BLaER1 treated with 17β-estradiol and CSF1 and Interleukin-3, amounts not matched to agents 10 nM and 100 nM (cell line): ENCODE measurements at regions not wholly inside any gene's neighbourhood (a gene's known extent, or its start where the extent isn't known, plus 50 kb on each side); places are given as distances from the start of the nearest gene placed in this dataset.

ENCODE experiments used
- H3K27ac ChIP-seq, 11 experiments: shearing (Covaris generic); formaldehyde crosslinking; 2 replicates each; pipeline ENCODE4 v1.8.1; 2022
- H3K27me3 ChIP-seq, 11 experiments: shearing (Covaris generic); formaldehyde crosslinking; 2 replicates each; pipeline ENCODE4 v1.8.1; 2022
- H3K36me3 ChIP-seq, 11 experiments: shearing (Covaris generic); formaldehyde crosslinking; 2 replicates each; pipeline ENCODE4 v1.8.1; 2022
- H3K4me1 ChIP-seq, 10 experiments: shearing (Covaris generic); formaldehyde crosslinking; 2 replicates each; pipeline ENCODE4 v1.8.1; 2022
- H3K4me2 ChIP-seq, 11 experiments: shearing (Covaris generic); formaldehyde crosslinking; 2 replicates each; pipeline ENCODE4 v1.8.1; 2022
- H3K4me3 ChIP-seq, 10 experiments: shearing (Covaris generic); formaldehyde crosslinking; 2 replicates each; pipeline ENCODE4 v1.8.1; 2022
- H3K9ac ChIP-seq, 11 experiments: shearing (Covaris generic); formaldehyde crosslinking; 2 replicates each; pipeline ENCODE4 v1.8.1; 2022
- H3K9me3 ChIP-seq, 11 experiments: shearing (Covaris generic); formaldehyde crosslinking; replicated peaks in 1 of 11; 2 replicates each; pipeline ENCODE4 v1.8.1; 2022
- H4K20me1 ChIP-seq, 11 experiments: shearing (Covaris generic); formaldehyde crosslinking; 2 replicates each; pipeline ENCODE4 v1.8.1; 2022
- Cebpa-rat ChIP-seq, 11 experiments: shearing (Covaris generic); IDR thresholded peaks; 2 replicates each; pipeline ENCODE4 v1.8.1; 2022

DNA sequence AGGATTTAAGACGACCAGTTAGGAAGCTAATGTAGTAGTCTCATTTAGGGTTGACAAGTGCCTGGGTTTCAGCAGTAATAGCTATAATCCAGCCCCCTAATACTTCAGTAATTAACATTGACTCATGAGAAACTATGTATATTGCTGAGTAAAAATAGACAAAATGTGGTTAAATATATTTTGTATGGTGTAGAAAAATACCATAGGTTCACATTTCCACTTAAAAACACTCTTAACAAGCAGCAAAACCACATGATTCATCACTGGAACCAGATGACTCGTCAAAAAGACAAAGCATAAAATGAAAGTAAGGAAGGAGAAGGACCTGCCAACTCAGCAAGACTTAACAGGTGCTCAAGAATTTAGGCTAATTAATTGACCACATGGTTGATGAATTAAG, 288.9 kb downstream of the EFHB start:
- no peaks in the 10 kb centered on the region for H3K36me3 ChIP-seq
- peaks cover 0 to 11% (median 0%) of the 10 kb centered on the region in 11 experiments; a peak in 4 of 22 replicates for H3K9me3 ChIP-seq
- no peaks in the 10 kb centered on the region for H4K20me1 ChIP-seq
- no peak overlapping the region for H3K4me3 ChIP-seq
- no peaks in the 10 kb centered on the region for H3K27me3 ChIP-seq
- H3K4me1 ChIP-seq = peaks cover 0 to 13% (median 6%) of the 10 kb centered on the region in 10 experiments; a peak in 10 of 20 replicates
- no peak for TF ChIP-seq Cebpa-rat (IDR thresholded peaks at IDR 0.05)
- H3K27ac ChIP-seq = no peak overlapping the region
- peak overlapping the region in 6 of 11 experiments; percentile 6 to 35 (median 14); a peak in 5 of 22 replicates for H3K4me2 ChIP-seq
- no peak overlapping the region for H3K9ac ChIP-seq

DNA sequence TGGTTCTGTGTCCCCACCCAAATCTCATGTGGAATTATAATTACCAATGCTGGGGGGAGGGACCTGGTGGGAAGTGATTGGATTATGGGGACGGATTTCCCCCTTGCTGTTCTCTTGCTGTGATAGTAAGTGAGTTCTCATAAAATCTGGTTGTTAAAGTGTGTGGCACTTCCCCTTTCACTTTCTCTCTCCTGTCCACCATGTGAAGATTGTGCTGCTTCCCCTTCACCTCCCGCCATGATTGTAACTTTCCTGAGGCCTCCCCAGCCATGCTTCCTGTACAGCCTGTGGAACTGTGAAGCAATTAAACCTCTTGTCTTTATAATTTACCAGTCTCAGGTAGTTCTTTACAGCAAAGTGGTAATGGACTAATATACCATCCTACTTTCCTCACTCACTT, 289.6 kb downstream of the EFHB start:
- Histone ChIP-seq H3K9ac (no peak overlapping the region), H3K4me3 (no peak overlapping the region), H3K4me1 (peaks cover 0 to 13% (median 6%) of the 10 kb centered on the region in 10 experiments; a peak in 10 of 20 replicates), H3K9me3 (peaks cover 0 to 11% (median 0%) of the 10 kb centered on the region in 11 experiments; a peak in 4 of 22 replicates), H3K4me2 (peak overlapping the region in 7 of 11 experiments; percentile 6 to 35 (median 10); a peak in 6 of 22 replicates), H3K27ac (peak overlapping the region in 1 of 11 experiments; percentile 30; a peak in 3 of 22 replicates), H3K27me3 (no peaks in the 10 kb centered on the region), H3K36me3 (no peaks in the 10 kb centered on the region), H4K20me1 (no peaks in the 10 kb centered on the region)
- no peak for TF ChIP-seq Cebpa-rat (IDR thresholded peaks at IDR 0.05)

DNA sequence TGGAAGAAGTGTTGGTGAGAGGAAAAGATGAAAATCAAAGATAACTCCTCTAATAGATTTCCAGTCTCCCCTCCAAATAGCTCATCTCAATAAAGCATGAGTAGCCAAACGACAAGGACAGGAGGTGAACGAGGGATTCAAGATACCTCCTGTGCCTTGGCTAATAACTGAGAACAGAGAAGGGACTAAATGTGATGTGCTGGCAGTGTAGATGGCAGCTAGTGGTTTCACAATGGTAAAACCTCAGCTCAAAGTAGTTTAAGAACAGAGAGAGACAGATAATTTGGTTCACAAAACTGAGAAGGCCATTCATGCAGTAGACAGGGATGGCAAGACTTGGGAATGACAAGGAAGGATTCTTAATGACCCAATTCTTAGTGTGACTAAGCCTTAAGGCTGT, 292.6 kb downstream of the EFHB start:
- H3K9me3 ChIP-seq = peaks cover 0 to 11% (median 0%) of the 10 kb centered on the region in 11 experiments; a peak in 6 of 22 replicates
- no peaks in the 10 kb centered on the region for H4K20me1 ChIP-seq
- no peaks in the 10 kb centered on the region for H3K36me3 ChIP-seq
- H3K27me3 ChIP-seq = no peaks in the 10 kb centered on the region
- no peak overlapping the region for H3K4me2 ChIP-seq
- no peak for TF ChIP-seq Cebpa-rat (IDR thresholded peaks at IDR 0.05)
- peaks cover 0 to 13% (median 6%) of the 10 kb centered on the region in 10 experiments; a peak in 10 of 20 replicates for H3K4me1 ChIP-seq
- H3K27ac ChIP-seq = no peak overlapping the region
- H3K9ac ChIP-seq = no peak overlapping the region
- H3K4me3 ChIP-seq = no peak overlapping the region

- H3K36me3 ChIP-seq = no peaks in the 10 kb centered on the region
- no peak overlapping the region for H3K4me2 ChIP-seq
- H3K27me3 ChIP-seq = no peaks in the 10 kb centered on the region
- no peak for TF ChIP-seq Cebpa-rat (IDR thresholded peaks at IDR 0.05)
- no peak overlapping the region for H3K4me3 ChIP-seq
- H3K27ac ChIP-seq = no peak overlapping the region
- H4K20me1 ChIP-seq = no peaks in the 10 kb centered on the region
- H3K9me3 ChIP-seq = no peaks in the 10 kb centered on the region; a peak in 1 of 22 replicates
- H3K4me1 ChIP-seq = no peaks in the 10 kb centered on the region
- H3K9ac ChIP-seq = no peak overlapping the region
Observed at GRCh38 chr3:19632099-19633074, 301.6 kb downstream of the EFHB start.

- Histone ChIP-seq H3K27ac (no peak overlapping the region), H3K27me3 (no peaks in the 10 kb centered on the region), H3K4me2 (no peak overlapping the region), H3K9me3 (peaks cover 0 to 4% (median 0%) of the 10 kb centered on the region in 11 experiments; a peak in 3 of 22 replicates), H3K4me3 (no peak overlapping the region), H4K20me1 (no peaks in the 10 kb centered on the region), H3K4me1 (no peaks in the 10 kb centered on the region; a peak in 1 of 20 replicates), H3K9ac (no peak overlapping the region), H3K36me3 (no peaks in the 10 kb centered on the region)
- no peak for TF ChIP-seq Cebpa-rat (IDR thresholded peaks at IDR 0.05)
Observed at GRCh38 chr3:19598870-19599269, 335.1 kb downstream of the EFHB start.

DNA sequence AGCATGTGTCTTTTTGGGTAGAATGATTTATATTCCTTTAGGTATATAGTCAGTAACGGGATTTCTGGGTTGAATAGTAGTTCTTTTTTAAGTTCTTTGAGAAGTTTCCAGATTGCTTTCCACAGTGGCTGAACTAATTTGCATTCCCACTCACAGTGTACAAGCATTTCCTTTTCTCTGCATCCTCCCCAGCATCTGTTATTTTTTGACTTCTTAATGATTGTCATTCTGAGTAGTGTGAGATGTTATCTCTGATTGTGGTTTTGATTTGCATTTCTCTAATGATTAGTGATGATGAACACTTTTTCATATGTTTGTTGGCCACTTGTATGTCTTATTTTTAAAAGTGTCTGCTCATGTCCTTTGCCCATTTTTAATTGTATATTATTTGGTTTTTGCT, 337.6 kb downstream of the EFHB start:
- Histone ChIP-seq H3K9me3 (peaks cover 0 to 4% (median 0%) of the 10 kb centered on the region in 11 experiments; a peak in 3 of 22 replicates), H3K9ac (no peak overlapping the region), H4K20me1 (no peaks in the 10 kb centered on the region), H3K27ac (no peak overlapping the region), H3K36me3 (no peaks in the 10 kb centered on the region), H3K4me3 (no peak overlapping the region), H3K4me2 (no peak overlapping the region), H3K4me1 (no peaks in the 10 kb centered on the region; a peak in 1 of 20 replicates), H3K27me3 (no peaks in the 10 kb centered on the region)
- no peak for TF ChIP-seq Cebpa-rat (IDR thresholded peaks at IDR 0.05)

- Histone ChIP-seq H3K9ac (no peak overlapping the region), H3K4me1 (no peaks in the 10 kb centered on the region; a peak in 1 of 20 replicates), H3K9me3 (peaks cover 0 to 4% (median 0%) of the 10 kb centered on the region in 11 experiments; a peak in 3 of 22 replicates), H4K20me1 (no peaks in the 10 kb centered on the region), H3K27me3 (no peaks in the 10 kb centered on the region), H3K36me3 (no peaks in the 10 kb centered on the region), H3K4me3 (no peak overlapping the region), H3K27ac (no peak overlapping the region), H3K4me2 (no peak overlapping the region)
- TF ChIP-seq Cebpa-rat (IDR thresholded peaks at IDR 0.05) = no peak
Observed at GRCh38 chr3:19595884-19596283, 338.1 kb downstream of the EFHB start.
